ENCODE measurements at regions not wholly inside any gene's neighbourhood (a gene's known extent, or its start where the extent isn't known, plus 50 kb on each side); places are given as distances from the start of the nearest gene placed in this dataset.
A peak's percentile ranks its signal among the peaks of the same experiment; 100 is the strongest.
"Not testable (repeated sequence)": the region's sequence is repeated elsewhere in the genome, so short reads cannot be mapped to it uniquely, and the experiment has no call there.

DNA sequence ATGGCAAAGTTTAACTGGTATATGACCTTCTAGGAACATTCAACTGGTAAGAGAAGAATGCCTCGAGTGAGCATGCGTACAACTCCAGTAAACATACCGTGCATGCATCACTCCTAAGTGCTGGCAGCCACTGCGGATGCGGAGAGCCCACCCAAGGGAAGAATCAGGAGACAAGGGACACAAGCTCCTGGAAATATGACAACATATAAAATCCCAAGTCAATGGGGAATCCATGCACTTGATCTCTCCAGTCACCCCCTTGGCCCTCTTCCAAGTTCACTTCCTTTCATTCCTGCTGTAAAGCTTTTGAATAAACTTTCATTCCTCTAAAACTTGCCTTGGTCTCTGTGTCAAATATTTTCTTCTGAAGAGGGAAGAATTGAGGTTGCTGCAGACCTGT is 168.7 kb upstream of the TMCC3 start:
- DNase-seq (no peak), ATAC-seq (no peak)
- intact Hi-C loops (cut with micrococcal nuclease): no loop called here

- intact Hi-C loops (cut with micrococcal nuclease): no loop called here
- ATAC-seq (no peak), DNase-seq (no peak)
Measured at GRCh38 chr12:94817695-94818075, 167.3 kb upstream of the TMCC3 start.

DNA sequence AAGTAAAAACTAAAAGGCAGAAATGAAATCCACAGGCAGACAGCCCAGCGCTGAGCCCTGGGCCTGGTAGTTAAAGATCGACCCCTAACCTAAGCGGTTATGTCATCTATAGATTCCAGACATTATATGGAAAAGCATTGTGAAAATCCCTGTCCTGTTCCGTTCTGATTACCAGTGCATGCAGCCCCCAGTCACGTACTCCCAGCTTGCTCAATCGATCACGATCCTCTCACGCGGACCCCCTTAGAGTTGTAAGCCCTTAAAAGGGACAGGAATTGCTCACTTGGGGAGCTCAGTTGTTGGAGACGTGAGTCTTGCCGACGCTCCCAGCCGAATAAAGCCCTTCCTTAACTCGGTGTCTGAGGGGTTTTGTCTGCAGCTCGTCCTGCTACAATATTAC is 166.8 kb upstream of the TMCC3 start:
- DNase-seq; ATAC-seq; intact Hi-C loops (cut with micrococcal nuclease): not testable (repeated sequence)

DNA sequence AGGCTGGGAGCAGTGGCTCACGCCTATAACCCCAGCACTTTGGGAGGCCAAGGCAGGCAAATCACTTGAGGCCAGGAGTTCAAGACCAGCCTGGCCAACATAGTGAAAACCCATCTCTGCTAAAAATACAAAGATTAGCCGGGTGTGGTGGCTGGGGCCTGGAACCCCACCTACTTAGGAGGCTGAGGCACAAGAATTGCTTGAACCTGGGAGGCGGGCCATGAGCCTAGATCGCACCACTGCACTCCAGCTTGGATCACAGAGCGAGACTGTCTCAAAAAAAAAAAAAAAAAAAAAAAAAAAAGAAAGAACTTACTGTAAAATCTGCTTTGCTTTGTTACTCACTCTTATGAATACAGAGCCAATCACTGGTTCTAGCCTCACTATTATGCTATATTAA is 166.4 kb upstream of the TMCC3 start:
- DNase-seq; ATAC-seq; intact Hi-C loops (cut with micrococcal nuclease): not testable (repeated sequence)

- intact Hi-C loops (cut with micrococcal nuclease): no loop called here
- no peak for ATAC-seq
- DNase-seq: no peak
Measured at GRCh38 chr12:94815958-94816357, 165.6 kb upstream of the TMCC3 start.

- ATAC-seq (no peak), DNase-seq (no peak)
- intact Hi-C loops (cut with micrococcal nuclease): no loop called here
Measured at GRCh38 chr12:94815450-94815849, 165.1 kb upstream of the TMCC3 start.

DNA sequence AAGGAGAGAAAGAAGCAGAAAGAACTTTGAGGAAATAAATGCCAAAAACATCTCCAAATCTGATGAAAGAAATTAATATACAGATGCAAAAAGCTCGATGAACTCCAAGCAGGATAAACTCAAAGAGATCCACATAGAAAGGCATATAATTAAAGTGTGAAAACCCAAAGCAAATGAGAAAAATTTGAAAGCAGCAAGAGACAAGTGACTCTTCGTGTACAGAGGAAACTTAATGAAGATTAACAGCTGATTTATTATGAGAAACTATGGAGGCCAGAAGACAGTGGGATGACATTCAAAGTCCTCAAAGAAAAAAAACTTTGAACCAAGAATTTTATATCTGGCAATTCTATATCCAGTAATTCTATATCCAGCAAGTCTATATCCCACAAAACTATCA is 163.0 kb upstream of the TMCC3 start:
- ATAC-seq (no peak), DNase-seq (no peak)
- intact Hi-C loops (cut with micrococcal nuclease): no loop called here

- ATAC-seq (no peak), DNase-seq (no peak)
- intact Hi-C loops (cut with micrococcal nuclease): no loop called here
Measured at GRCh38 chr12:94812345-94812744, 162.0 kb upstream of the TMCC3 start.

- ATAC-seq (no peak), DNase-seq (no peak)
- intact Hi-C loops (cut with micrococcal nuclease): no loop called here
Measured at GRCh38 chr12:94811611-94812010, 161.3 kb upstream of the TMCC3 start.

- DNase-seq (no peak), ATAC-seq (no peak)
- intact Hi-C loops (cut with micrococcal nuclease): no loop called here
Measured at GRCh38 chr12:94807951-94808350, 157.6 kb upstream of the TMCC3 start.

DNA sequence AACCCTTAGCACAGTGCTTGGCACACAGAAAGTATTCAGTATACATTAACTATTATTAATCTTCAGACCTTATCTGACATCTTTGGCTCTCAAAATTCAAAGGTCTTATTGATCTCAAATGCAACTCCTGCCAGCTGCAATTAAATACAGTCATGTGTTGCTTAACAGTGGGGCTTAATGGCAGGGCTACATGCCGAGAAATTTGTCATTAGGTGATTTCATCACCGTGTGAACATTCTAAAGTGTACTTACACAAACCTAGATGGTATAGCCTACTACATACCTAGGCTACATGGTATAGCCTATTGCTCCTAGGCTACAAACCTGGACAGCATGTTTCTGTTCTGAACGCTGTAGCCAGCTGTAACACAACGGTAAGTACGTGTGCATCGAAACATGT is 156.3 kb upstream of the TMCC3 start:
- intact Hi-C loops (cut with micrococcal nuclease): no loop called here
- ATAC-seq (no peak), DNase-seq (no peak)

DNA sequence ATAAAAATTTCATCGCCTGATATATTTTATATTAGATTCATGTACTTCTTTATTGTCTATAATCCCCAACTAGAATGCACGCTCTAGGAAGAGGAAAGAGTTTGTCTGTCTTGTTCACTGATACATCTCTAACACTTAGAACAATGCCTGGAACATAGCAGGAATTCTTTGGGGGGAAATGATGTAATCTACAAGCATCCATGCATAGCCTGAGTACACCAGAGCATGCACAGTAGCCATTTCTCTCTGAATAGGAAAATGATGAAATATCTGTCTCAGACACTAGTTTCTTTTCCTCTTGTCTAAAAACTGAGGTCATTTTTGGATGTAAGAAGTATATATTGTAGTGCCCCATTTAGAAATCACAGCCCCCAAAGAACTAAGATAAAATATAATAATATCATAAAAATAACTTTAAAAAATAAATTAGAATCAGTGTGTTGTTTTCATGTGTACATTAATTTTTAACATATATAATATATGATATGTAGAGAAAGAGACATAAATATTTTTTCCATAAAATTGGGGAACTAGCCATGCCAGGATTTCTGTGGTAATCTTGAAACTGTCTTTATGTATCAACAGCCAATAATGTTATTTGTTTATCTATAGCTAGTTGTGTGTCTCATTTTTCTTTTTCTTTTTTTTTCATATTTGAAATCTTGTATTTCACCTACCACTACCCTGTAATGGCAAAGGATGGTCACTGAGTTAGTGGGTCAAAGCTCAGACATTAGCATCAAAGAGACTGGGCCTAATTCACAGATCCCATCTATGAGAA is 155.6 kb upstream of the TMCC3 start:
- ATAC-seq: no peak
- intact Hi-C loops (cut with micrococcal nuclease): no loop called here

DNA sequence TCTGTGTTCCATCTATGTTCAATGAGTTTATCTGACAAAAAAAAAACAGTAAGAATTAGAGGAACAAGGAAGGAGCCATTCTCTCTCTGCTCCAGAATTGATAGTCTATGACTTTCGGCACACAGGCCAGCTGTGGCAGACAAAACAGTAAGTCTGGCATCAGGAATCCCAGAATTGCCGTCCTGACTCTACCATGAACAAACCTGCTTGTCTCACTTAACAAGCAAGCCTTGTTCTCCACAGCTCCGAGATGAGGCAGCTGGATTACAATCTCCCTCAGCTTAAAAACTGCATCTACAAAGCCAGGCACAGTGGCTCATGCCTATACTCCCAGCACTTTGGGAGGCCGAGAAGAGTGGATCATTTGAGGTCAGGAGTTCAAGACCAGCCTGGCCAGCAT is 153.6 kb upstream of the TMCC3 start:
- no peak for DNase-seq
- ATAC-seq: no peak
- intact Hi-C loops (cut with micrococcal nuclease): no loop called here

More for the DNA sequence above, 155.6 kb upstream of the TMCC3 start:
- no peak for DNase-seq

GRCh38 chr12:94802796-94803195 is 152.4 kb upstream of the TMCC3 start:
- intact Hi-C loops (cut with micrococcal nuclease): no loop called here
- DNase-seq: no peak
- ATAC-seq: no peak

DNA sequence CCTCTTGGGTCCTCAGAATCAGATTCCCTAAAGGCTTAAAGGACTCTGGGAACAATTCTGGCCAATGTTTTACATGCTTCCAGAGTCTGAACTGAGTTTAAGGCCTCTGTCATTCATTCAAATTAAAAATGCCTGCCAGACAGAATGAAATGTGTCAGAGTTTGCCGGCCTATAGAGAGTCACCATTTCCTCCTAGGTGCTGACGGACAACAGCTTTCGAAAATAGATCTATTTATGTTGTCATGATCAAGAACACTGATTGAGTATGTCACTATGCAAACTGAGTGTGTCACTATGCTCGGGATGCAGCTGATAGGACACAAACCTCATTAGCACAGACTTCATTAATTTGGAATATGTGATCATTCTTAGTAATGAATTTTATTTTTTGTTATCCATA is 151.4 kb upstream of the TMCC3 start:
- intact Hi-C loops (cut with micrococcal nuclease): no loop called here
- ATAC-seq (no peak), DNase-seq (no peak)

DNA sequence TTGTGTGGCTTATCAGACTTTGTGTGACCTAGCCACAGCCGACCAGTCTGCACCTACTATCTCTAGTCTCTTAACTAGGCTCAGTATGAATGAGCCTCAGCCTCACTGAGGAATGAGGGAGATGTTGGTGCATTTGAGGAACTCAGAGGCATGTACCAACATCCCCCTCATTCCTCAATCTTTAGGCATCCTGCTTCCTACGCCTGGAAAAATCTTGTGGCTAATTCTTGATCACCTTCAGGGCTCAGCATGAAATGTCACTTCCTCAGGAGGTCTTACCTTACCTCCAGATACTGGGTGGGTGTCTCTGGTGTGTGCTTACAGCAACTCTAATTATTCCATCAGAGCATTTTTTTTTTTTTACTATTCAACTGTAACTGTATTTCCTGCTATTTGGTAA is 148.8 kb upstream of the TMCC3 start:
- ATAC-seq: no peak
- intact Hi-C loops (cut with micrococcal nuclease): no loop called here
- no peak for DNase-seq

DNA sequence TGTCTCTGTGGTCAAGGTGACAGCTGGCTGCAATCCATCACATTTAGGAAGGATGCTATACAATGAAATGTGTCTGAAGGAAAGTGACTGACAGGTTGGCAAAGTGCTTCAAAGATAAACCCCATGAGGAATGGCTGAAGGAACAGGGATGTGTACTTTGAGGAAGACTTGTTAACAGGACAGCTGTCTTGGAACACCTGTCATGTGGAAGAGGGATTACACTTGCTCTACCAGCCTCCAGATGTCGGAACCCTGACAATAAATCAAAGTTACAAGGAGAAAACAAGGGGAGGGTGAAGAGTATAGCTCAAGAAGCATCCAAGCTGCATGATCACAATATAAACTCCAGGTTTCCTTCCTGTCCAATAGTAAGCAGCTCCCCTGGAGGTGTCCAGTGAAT is 147.8 kb upstream of the TMCC3 start:
- intact Hi-C loops (cut with micrococcal nuclease): no loop called here
- ATAC-seq (no peak), DNase-seq (no peak)

DNA sequence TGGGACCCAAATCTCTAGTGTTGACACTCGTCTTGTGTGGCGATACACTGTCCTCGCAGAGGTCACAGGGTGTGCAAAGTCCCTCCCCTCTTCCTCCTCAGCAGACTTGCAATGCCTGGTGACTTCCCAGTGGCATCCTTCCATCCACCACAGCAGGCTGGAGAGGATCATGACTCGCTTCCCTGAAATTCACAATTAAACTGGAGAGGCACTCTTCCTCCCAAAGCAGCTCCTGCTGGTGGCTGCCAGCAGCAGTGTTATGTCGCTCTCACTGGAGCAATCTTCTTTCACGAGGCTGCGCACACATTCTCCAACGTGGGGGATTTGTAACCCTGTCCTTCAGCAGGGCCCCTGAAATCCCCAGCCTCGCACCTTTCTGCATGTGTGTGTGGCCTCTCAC is 145.2 kb upstream of the TMCC3 start:
- no peak for ATAC-seq
- intact Hi-C loops (cut with micrococcal nuclease): no loop called here
- DNase-seq: no peak

GRCh38 chr12:94795044-94795443 is 144.7 kb upstream of the TMCC3 start:
- no peak for DNase-seq
- intact Hi-C loops (cut with micrococcal nuclease): no loop called here
- ATAC-seq: no peak

GRCh38 chr12:94793191-94793595 is 142.8 kb upstream of the TMCC3 start:
- intact Hi-C loops (cut with micrococcal nuclease): no loop called here
- no peak for DNase-seq
- ATAC-seq: no peak

GRCh38 chr12:94792693-94793092 is 142.3 kb upstream of the TMCC3 start:
- DNase-seq: peak; percentile 41
- peak; percentile 74 for ATAC-seq
- intact Hi-C loops (cut with micrococcal nuclease): no loop called here

DNA sequence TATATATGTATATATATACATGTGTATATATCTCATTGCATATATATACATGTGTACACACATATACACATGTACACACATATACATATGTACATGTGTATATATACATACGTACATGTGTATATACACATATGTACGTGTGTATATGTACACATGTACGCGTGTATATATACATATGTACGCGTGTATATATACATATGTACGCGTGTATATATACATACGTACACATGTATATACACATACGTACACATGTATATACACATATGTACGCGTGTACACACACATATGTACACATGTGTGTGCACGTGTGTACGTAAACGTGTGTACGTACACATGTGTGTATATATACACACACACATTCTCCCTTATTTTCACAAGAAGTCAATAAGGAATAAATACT is 141.6 kb upstream of the TMCC3 start:
- no peak for DNase-seq
- ATAC-seq: no peak
- intact Hi-C loops (cut with micrococcal nuclease): no loop called here
